Trophoblast cell (in vitro differentiated cells and primary cell): ENCODE measurements at regions not wholly inside any gene's neighbourhood (a gene's known extent, or its start where the extent isn't known, plus 50 kb on each side); places are given as distances from the start of the nearest gene placed in this dataset.

Source experiments
- DNase-seq, 2 donors: peaks; one replicate each; pipeline ENCODE4 v3.0.0-alpha.2; 2016
- H2AFZ ChIP-seq: 2 replicates; pipeline ENCODE4 v1.6.1; 2013; ENCODE audit warnings: low read length, moderate library complexity, mild to moderate bottlenecking; ENCODE audit not compliant: insufficient read depth, poor library complexity
- H2AK5ac ChIP-seq: 2 replicates; pipeline ENCODE4 v1.6.1; 2013; ENCODE audit warnings: mild to moderate bottlenecking, low read length
- H2BK120ac ChIP-seq: 2 replicates; pipeline ENCODE4 v1.6.1; 2013; ENCODE audit warnings: low read length, mild to moderate bottlenecking, moderate library complexity; ENCODE audit not compliant: insufficient read depth, poor library complexity
- H2BK12ac ChIP-seq: 2 replicates; pipeline ENCODE4 v1.6.1; 2013; ENCODE audit warnings: mild to moderate bottlenecking, low read length, moderate library complexity
- H2BK5ac ChIP-seq: 2 replicates; pipeline ENCODE4 v1.6.1; 2013; ENCODE audit warnings: low read length, low read depth, moderate library complexity, mild to moderate bottlenecking; ENCODE audit not compliant: poor library complexity
- H3K14ac ChIP-seq: 2 replicates; pipeline ENCODE4 v1.6.1; 2013; ENCODE audit warnings: mild to moderate bottlenecking, low read length
- H3K18ac ChIP-seq: 2 replicates; pipeline ENCODE4 v1.6.1; 2013; ENCODE audit warnings: mild to moderate bottlenecking, low read length
- H3K23ac ChIP-seq: 2 replicates; pipeline ENCODE4 v1.6.1; 2013; ENCODE audit warnings: low read length
- H3K27ac ChIP-seq: 2 replicates; pipeline ENCODE4 v1.5.1; 2013; ENCODE audit warnings: low read depth, mild to moderate bottlenecking, inconsistent platforms, low read length, moderate library complexity
- H3K27me3 ChIP-seq: 2 replicates; pipeline ENCODE4 v1.6.1; 2013; ENCODE audit warnings: inconsistent platforms, mild to moderate bottlenecking, low read length, moderate library complexity; ENCODE audit not compliant: insufficient read depth
- H3K36me3 ChIP-seq, 2 experiments: 1 replicate in 1 of 2; 2 replicates in 1 of 2; pipeline ENCODE4 v1.6.1; 2013; ENCODE audit warnings: low read length in 2 of 2, mild to moderate bottlenecking in 2 of 2, moderate library complexity in 1 of 2; ENCODE audit not compliant: insufficient read depth in 2 of 2, control insufficient read depth in 1 of 2
- H3K4ac ChIP-seq: 2 replicates; pipeline ENCODE4 v1.6.1; 2013; ENCODE audit warnings: low read depth, mild to moderate bottlenecking, low read length, moderate library complexity
- H3K4me1 ChIP-seq, 2 experiments: 1 replicate in 1 of 2; 2 replicates in 1 of 2; pipeline ENCODE4 v1.6.1; 2013; ENCODE audit warnings: low read length in 2 of 2, mild to moderate bottlenecking in 2 of 2, moderate library complexity in 1 of 2; ENCODE audit not compliant: insufficient read depth in 2 of 2, control insufficient read depth in 1 of 2
- H3K4me2 ChIP-seq: 2 replicates; pipeline ENCODE4 v1.6.1; 2013; ENCODE audit warnings: inconsistent platforms, mild to moderate bottlenecking, low read length, moderate library complexity
- H3K4me3 ChIP-seq: 2 replicates; pipeline ENCODE4 v1.5.1; 2013; ENCODE audit warnings: mild to moderate bottlenecking, low read depth, low read length, inconsistent platforms
- H3K79me1 ChIP-seq: one replicate; pipeline ENCODE4 v1.6.1; 2013; ENCODE audit warnings: low read length
- H3K79me2 ChIP-seq: 2 replicates; pipeline ENCODE4 v1.6.1; 2013; ENCODE audit warnings: low read length, mild to moderate bottlenecking; ENCODE audit not compliant: control insufficient read depth, insufficient read depth, poor library complexity
- H3K9ac ChIP-seq: 2 replicates; pipeline ENCODE4 v1.6.1; 2013; ENCODE audit warnings: mild to moderate bottlenecking, low read length
- H3K9me3 ChIP-seq: 2 replicates; pipeline ENCODE4 v1.6.1; 2013; ENCODE audit warnings: low read depth, mild to moderate bottlenecking, control low read depth, inconsistent platforms, low read length; ENCODE audit not compliant: insufficient read depth
- H4K12ac ChIP-seq: 2 replicates; pipeline ENCODE4 v1.6.1; 2013; ENCODE audit warnings: low read depth, mild to moderate bottlenecking, low read length, moderate library complexity
- H4K8ac ChIP-seq: 2 replicates; pipeline ENCODE4 v1.6.1; 2013; ENCODE audit warnings: low read depth, mild to moderate bottlenecking, low read length, moderate library complexity
- H4K91ac ChIP-seq: one replicate; pipeline ENCODE4 v1.6.1; 2013; ENCODE audit warnings: low read depth, mild to moderate bottlenecking, low read length, moderate library complexity
- WGBS: extraction: QIAGEN DNeasy Blood & Tissue Kit; methylation state at CpG from one replicate; pipeline ENCODE4 v1.1.7; 2013; ENCODE audit warnings: missing lambda C conversion rate; ENCODE audit not compliant: insufficient read length, insufficient coverage; ENCODE audit errors: extremely low coverage; 5-methylcytosine and 5-hydroxymethylcytosine counted together

DNA sequence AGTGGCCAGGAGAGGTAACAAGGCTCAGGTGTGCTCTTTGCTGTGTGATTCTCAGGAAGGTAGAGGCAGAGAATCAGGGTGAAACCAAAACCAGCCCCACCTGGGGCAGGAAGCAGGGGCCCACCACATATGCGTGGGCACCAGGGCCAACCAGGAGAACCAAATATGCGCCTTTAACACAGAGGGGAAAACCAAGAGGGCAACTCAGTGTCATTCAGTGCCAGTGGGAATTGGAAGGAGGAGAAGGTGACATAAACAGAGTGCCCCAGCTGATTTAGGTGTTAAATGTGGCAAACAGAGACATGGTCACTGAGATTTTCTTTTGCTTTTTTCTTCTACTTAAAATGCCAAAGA, 106.8 kb upstream of the MAMLD1 start:
- Histone ChIP-seq H3K23ac (no peak overlapping the region), H3K27ac (no peak overlapping the region), H3K9me3 (no peaks in the 10 kb centered on the region), H2AK5ac (no peak overlapping the region), H2BK120ac (no peak overlapping the region), H3K79me2 (no peaks in the 10 kb centered on the region), H3K27me3 (no peaks in the 10 kb centered on the region), H3K4me2 (no peak overlapping the region), H2BK12ac (no peak overlapping the region), H3K79me1 (no peaks in the 10 kb centered on the region), H3K4ac (no peak overlapping the region), H3K4me3 (no peak overlapping the region), H3K18ac (no peak overlapping the region), H3K36me3 (no peaks in the 10 kb centered on the region), H3K9ac (no peak overlapping the region), H4K12ac (no peak overlapping the region), H3K4me1 (peaks cover 0 to 2% of the 10 kb centered on the region in 2 experiments), H4K8ac (no peak overlapping the region), H4K91ac (no peak overlapping the region), H2AFZ (no peak overlapping the region), H2BK5ac (no peak overlapping the region), H3K14ac (no peak overlapping the region)
- WGBS = no CpG with 5 or more reads among the region's 2 CpGs
- no peak for DNase-seq

DNA sequence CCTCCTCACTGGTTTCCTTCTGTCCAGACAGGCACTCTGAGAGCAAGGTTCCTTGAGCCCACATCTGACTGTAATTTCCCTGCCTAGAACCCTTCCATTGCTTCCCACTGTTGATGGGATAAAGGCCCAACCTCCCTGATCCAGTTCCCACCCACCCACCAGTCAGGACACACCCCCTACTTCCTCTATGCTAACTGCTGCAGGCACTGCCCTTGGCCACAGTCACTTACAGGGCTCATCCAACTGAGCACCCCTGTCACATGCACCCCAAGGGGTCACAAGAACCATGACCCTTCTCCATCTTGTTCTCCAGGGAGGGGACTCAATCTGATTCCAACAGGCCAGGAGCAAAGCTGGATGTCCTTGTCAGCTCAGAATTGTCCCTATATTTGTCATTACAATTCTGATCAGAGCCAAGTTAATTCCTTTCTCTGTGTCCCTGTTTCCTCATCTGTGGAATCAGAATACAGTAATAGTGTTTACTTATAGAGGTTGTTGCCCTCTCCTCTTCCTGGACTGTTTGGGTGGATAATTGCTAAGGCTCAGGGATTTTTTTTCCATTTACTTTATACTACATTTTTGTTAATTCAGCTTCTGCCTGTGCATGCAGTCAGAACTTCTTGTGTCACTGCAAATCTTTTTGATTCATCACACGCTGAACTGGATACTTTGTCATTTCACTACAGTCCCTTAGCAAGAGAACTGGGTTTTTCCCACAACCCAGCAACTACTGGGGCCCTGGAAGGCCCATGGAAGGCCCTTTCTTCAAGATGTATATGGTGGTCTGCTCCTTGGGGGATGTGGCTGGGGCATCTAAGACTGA, 105.6 kb upstream of the MAMLD1 start:
- no peak overlapping the region for H3K9ac ChIP-seq
- no peak overlapping the region for H3K4me3 ChIP-seq
- H2BK12ac ChIP-seq = no peak overlapping the region
- no peaks in the 10 kb centered on the region for H3K9me3 ChIP-seq
- no CpG with 5 or more reads among the region's 1 CpG for WGBS
- no peak overlapping the region for H2BK5ac ChIP-seq
- H3K79me2 ChIP-seq = no peaks in the 10 kb centered on the region
- no peak overlapping the region for H3K27ac ChIP-seq
- H3K4me2 ChIP-seq = no peak overlapping the region
- H3K14ac ChIP-seq = no peak overlapping the region
- no peak overlapping the region for H4K12ac ChIP-seq
- no peak overlapping the region for H3K4ac ChIP-seq
- peaks cover 0 to 2% of the 10 kb centered on the region in 2 experiments for H3K4me1 ChIP-seq
- no peak overlapping the region for H4K8ac ChIP-seq
- no peak overlapping the region for H4K91ac ChIP-seq
- no peaks in the 10 kb centered on the region for H3K79me1 ChIP-seq
- no peak overlapping the region for H3K18ac ChIP-seq
- H2BK120ac ChIP-seq = no peak overlapping the region
- no peak overlapping the region for H2AK5ac ChIP-seq
- no peak for DNase-seq
- no peaks in the 10 kb centered on the region for H3K27me3 ChIP-seq
- no peaks in the 10 kb centered on the region for H3K36me3 ChIP-seq
- H3K23ac ChIP-seq = no peak overlapping the region
- no peak overlapping the region for H2AFZ ChIP-seq

DNA sequence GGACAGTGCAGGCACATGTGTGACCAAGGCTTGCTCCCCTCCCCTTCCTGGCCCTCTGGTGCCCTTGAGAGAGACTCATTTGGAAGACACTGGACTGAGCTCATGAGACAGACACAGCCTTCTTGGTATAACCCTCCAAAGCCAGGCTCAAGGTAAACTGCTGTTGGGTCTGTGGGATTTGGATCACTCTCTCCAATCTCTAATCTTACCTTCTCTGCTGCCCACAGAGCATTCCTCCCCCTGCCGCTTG, 105.0 kb upstream of the MAMLD1 start:
- Histone ChIP-seq H3K9ac (no peak overlapping the region), H3K79me2 (no peaks in the 10 kb centered on the region), H4K12ac (no peak overlapping the region), H3K4me1 (peaks cover 0 to 2% of the 10 kb centered on the region in 2 experiments), H3K4me2 (no peak overlapping the region), H3K9me3 (no peaks in the 10 kb centered on the region), H3K79me1 (no peaks in the 10 kb centered on the region), H3K36me3 (no peaks in the 10 kb centered on the region), H3K4me3 (no peak overlapping the region), H3K27ac (no peak overlapping the region), H2BK12ac (no peak overlapping the region), H2BK120ac (no peak overlapping the region), H4K91ac (no peak overlapping the region), H3K23ac (no peak overlapping the region), H4K8ac (no peak overlapping the region), H2AK5ac (no peak overlapping the region), H3K14ac (no peak overlapping the region), H2BK5ac (no peak overlapping the region), H3K4ac (no peak overlapping the region), H3K18ac (no peak overlapping the region), H3K27me3 (no peaks in the 10 kb centered on the region), H2AFZ (no peak overlapping the region)
- DNase-seq = no peak
- no CpG with 5 or more reads among the region's 1 CpG for WGBS

DNA sequence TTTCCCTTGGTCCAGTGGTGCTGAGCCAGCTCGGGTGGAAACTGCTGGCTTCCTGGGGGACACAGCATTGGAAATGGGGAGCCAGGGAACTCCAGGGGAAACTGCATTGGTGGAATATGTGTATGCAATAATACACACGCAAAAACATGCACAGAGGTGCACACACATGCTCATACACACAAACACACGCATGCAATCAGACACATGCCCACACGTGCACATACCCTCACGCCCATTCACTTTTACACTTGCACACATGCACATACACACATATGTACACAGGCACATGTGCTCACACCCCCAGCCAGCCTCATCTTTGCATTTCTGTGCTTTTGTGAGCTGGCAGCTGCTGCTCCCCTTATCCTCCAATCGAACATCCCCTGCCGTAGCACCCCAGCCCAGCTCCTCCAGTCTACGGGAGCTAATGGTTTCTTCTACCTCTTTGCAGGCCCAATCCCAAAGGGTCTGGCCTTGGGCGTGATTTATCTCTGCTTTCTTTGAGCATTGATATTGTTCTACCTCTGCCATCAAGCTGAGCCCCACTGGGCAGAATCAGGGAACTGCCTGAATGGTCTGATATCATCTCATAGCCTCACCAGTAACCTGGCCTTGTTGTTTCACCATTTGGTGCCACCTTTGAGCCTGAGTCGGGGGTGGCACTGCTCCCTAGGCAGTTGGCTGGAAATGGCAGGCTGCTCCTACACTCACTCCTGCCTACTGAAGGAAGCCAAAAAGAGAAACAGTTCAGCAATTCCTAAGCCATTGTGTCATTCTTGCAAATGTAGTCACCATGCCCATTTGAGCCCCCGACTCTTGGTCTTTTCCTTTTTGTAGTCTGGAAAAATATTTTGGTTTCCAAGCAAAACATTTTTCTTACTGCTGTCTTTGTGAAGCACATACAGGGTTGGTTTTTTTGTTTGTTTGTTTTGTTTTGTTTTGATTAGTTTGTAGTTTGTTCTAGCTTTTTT, 104.4 kb upstream of the MAMLD1 start:
- Histone ChIP-seq H3K18ac (no peak overlapping the region), H3K4me1 (peaks cover 0 to 2% of the 10 kb centered on the region in 2 experiments), H4K12ac (no peak overlapping the region), H3K23ac (no peak overlapping the region), H3K4ac (no peak overlapping the region), H3K79me2 (no peaks in the 10 kb centered on the region), H4K91ac (no peak overlapping the region), H3K9ac (no peak overlapping the region), H4K8ac (no peak overlapping the region), H3K79me1 (no peaks in the 10 kb centered on the region), H2BK12ac (no peak overlapping the region), H2BK5ac (no peak overlapping the region), H2AK5ac (no peak overlapping the region), H3K9me3 (no peaks in the 10 kb centered on the region), H2AFZ (no peak overlapping the region), H2BK120ac (no peak overlapping the region), H3K4me3 (no peak overlapping the region), H3K36me3 (no peaks in the 10 kb centered on the region), H3K4me2 (no peak overlapping the region), H3K14ac (no peak overlapping the region), H3K27me3 (no peaks in the 10 kb centered on the region), H3K27ac (no peak overlapping the region)
- no CpG with 5 or more reads among the region's 11 CpGs for WGBS
- no peak for DNase-seq
